ENCODE measurements at regions not wholly inside any gene's neighbourhood (a gene's known extent, or its start where the extent isn't known, plus 50 kb on each side); places are given as distances from the start of the nearest gene placed in this dataset.
"Not testable (repeated sequence)": the region's sequence is repeated elsewhere in the genome, so short reads cannot be mapped to it uniquely, and the experiment has no call there.

GRCh38 chr3:72041076-72041475 is 256.1 kb upstream of the PROK2 start:
- H3K9me3 ChIP-seq (ENCODE audit: control insufficient read depth, low read depth, low read length) = no peaks in the 10 kb centered on the region
- H3K27ac ChIP-seq (ENCODE audit: low read length) = no peak overlapping the region
- no peak overlapping the region for H3K4me3 ChIP-seq (ENCODE audit: low read length)
- peaks cover 16% of the 10 kb centered on the region for H3K27me3 ChIP-seq (ENCODE audit: control insufficient read depth, insufficient read depth, low read length)
- 40% methylated on average over 1 of the region's 4 CpGs for WGBS (ENCODE audit: insufficient coverage, low lambda C conversion rate)
- no peak for DNase-seq
- H3K36me3 ChIP-seq (ENCODE audit: control insufficient read depth, insufficient read depth, low read length) = no peaks in the 10 kb centered on the region
- H3K4me1 ChIP-seq (ENCODE audit: control insufficient read depth, insufficient read depth, low read length) = peaks cover 5% of the 10 kb centered on the region

GRCh38 chr3:72039677-72040076 is 254.7 kb upstream of the PROK2 start:
- peaks cover 16% of the 10 kb centered on the region for H3K27me3 ChIP-seq (ENCODE audit: control insufficient read depth, insufficient read depth, low read length)
- DNase-seq = no peak
- WGBS (ENCODE audit: insufficient coverage, low lambda C conversion rate) = 86% methylated on average over 1 of the region's 6 CpGs

DNA sequence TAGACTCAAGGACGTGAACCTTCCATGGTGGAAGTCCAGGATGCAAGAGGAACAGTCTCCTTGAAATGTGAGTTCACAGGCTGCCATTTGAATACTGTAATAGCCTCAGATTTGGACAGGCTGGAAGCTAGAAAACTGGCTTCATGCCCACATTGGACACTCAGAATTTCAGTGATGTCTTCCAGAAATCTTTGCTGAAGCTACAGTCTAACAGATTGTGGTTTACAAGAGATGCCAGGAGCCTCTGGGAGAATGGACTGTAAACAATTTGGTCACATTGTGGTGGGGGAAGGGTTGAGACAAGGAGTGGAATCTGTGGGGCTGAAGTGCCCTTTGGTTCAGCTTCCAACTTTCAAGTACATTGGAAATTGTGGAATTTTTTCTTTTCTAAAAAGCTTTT is 252.0 kb upstream of the PROK2 start:
- H3K27ac ChIP-seq (ENCODE audit: low read length) = no peak overlapping the region
- no peaks in the 10 kb centered on the region for H3K36me3 ChIP-seq (ENCODE audit: control insufficient read depth, insufficient read depth, low read length)
- no CpG with 5 or more reads among the region's 1 CpG for WGBS (ENCODE audit: insufficient coverage, low lambda C conversion rate)
- peaks cover 12% of the 10 kb centered on the region for H3K27me3 ChIP-seq (ENCODE audit: control insufficient read depth, insufficient read depth, low read length)
- peak; percentile 26 to 35 for DNase-seq
- no peaks in the 10 kb centered on the region for H3K4me1 ChIP-seq (ENCODE audit: control insufficient read depth, insufficient read depth, low read length)
- H3K9me3 ChIP-seq (ENCODE audit: control insufficient read depth, low read depth, low read length) = no peaks in the 10 kb centered on the region
- H3K4me3 ChIP-seq (ENCODE audit: low read length) = no peak overlapping the region

More at GRCh38 chr3:72039677-72040076, 254.7 kb upstream of the PROK2 start:
- no peak overlapping the region for H3K4me3 ChIP-seq (ENCODE audit: low read length)
- H3K36me3 ChIP-seq (ENCODE audit: control insufficient read depth, insufficient read depth, low read length) = no peaks in the 10 kb centered on the region
- H3K9me3 ChIP-seq (ENCODE audit: control insufficient read depth, low read depth, low read length) = no peaks in the 10 kb centered on the region
- H3K27ac ChIP-seq (ENCODE audit: low read length) = no peak overlapping the region
- peaks cover 5% of the 10 kb centered on the region for H3K4me1 ChIP-seq (ENCODE audit: control insufficient read depth, insufficient read depth, low read length)

DNA sequence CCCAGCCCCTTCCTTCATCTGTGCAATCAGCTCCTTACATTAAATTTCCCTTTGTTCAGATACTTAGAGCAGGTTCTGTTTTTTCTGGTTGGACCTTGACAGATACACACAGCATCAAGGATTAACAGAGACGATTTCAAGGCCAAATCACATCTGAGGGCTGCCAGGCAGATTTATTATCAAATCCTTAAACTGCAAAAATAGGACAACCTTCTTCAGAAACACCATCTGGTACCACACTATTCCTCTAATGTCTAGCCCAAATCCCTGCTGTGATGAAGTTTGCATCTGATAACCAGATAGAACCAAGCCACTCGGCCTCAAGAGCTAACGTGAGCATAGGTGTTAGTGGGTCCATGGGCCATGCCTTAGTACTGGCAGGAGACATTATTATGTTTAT is 250.7 kb upstream of the PROK2 start:
- Histone ChIP-seq H3K4me3 (ENCODE audit: low read length) (no peak overlapping the region), H3K9me3 (ENCODE audit: control insufficient read depth, low read depth, low read length) (no peaks in the 10 kb centered on the region), H3K36me3 (ENCODE audit: control insufficient read depth, insufficient read depth, low read length) (no peaks in the 10 kb centered on the region), H3K4me1 (ENCODE audit: control insufficient read depth, insufficient read depth, low read length) (no peaks in the 10 kb centered on the region), H3K27ac (ENCODE audit: low read length) (no peak overlapping the region), H3K27me3 (ENCODE audit: control insufficient read depth, insufficient read depth, low read length) (peaks cover 5% of the 10 kb centered on the region)
- WGBS (ENCODE audit: insufficient coverage, low lambda C conversion rate) = no CpG with 5 or more reads among the region's 3 CpGs
- no peak for DNase-seq

DNA sequence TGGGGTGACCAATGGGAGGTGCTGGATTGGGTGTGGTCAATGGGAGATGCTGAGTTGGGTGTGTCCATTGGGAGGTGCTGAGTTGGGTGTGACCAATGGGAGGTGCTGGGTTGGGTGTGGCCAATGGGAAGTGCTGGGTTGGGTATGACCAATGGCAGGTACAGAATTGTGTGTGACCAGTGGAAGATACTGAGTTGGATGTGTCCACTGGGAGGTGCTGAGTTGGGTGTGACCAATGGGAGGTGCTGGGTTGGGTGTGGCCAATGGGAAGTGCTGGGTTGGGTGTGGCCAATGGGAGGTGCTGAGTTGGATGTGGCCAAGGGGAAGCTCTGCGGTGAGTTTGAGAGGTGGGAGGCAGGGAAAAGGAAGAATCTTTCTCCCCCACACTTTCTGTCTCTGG is 250.0 kb upstream of the PROK2 start:
- H3K4me1 ChIP-seq (ENCODE audit: control insufficient read depth, insufficient read depth, low read length) = no peaks in the 10 kb centered on the region
- DNase-seq = no peak
- no peak overlapping the region for H3K27ac ChIP-seq (ENCODE audit: low read length)
- no peak overlapping the region for H3K4me3 ChIP-seq (ENCODE audit: low read length)
- peaks cover 5% of the 10 kb centered on the region for H3K27me3 ChIP-seq (ENCODE audit: control insufficient read depth, insufficient read depth, low read length)
- no CpG with 5 or more reads among the region's 1 CpG for WGBS (ENCODE audit: insufficient coverage, low lambda C conversion rate)
- no peaks in the 10 kb centered on the region for H3K9me3 ChIP-seq (ENCODE audit: control insufficient read depth, low read depth, low read length)
- H3K36me3 ChIP-seq (ENCODE audit: control insufficient read depth, insufficient read depth, low read length) = no peaks in the 10 kb centered on the region

DNA sequence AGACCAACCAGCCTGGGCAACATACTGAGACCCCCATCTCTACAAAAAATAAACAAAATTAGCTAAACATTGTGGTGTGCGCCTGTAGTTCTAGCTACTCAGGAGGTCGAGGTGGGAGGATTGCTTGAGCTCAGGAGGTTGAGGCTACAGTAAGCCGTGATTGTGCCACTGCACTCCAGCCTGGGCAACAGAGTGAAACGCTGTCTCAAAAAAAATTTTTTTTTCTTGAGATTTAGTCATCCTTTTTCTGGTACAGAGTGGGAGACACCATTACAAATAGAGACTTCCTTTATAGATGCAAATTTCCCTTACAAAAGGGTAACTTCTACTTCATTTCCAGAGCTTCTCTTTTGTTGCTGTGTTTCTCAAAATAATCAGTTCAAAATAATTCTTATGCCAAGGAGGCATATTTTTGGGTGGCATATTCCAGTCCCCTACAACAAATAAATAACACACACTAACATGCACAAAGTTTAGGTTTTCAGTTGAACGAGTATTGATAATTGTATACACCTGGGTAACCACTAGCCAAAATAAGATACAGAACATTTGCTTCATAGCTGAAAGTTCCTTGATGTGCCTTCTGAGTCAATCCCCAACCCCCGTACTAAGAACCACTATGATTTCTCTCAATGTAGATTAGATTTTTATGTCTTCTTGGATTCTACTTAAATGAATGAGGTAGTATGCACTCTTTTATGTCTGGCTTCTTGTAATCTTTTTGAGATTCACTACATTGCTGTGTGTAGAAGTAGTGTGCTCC is 248.9 kb upstream of the PROK2 start:
- DNase-seq = no peak
- no peaks in the 10 kb centered on the region for H3K4me1 ChIP-seq (ENCODE audit: control insufficient read depth, insufficient read depth, low read length)
- H3K27me3 ChIP-seq (ENCODE audit: control insufficient read depth, insufficient read depth, low read length) = peaks cover 5% of the 10 kb centered on the region
- no peaks in the 10 kb centered on the region for H3K36me3 ChIP-seq (ENCODE audit: control insufficient read depth, insufficient read depth, low read length)
- WGBS (ENCODE audit: insufficient coverage, low lambda C conversion rate) = no CpG with 5 or more reads among the region's 6 CpGs
- no peak overlapping the region for H3K4me3 ChIP-seq (ENCODE audit: low read length)
- H3K9me3 ChIP-seq (ENCODE audit: control insufficient read depth, low read depth, low read length) = no peaks in the 10 kb centered on the region
- H3K27ac ChIP-seq (ENCODE audit: low read length) = no peak overlapping the region

- H3K27ac ChIP-seq (ENCODE audit: low read length) = no peak overlapping the region
- WGBS (ENCODE audit: insufficient coverage, low lambda C conversion rate) = 100% methylated on average over 2 of the region's 7 CpGs
- no peaks in the 10 kb centered on the region for H3K9me3 ChIP-seq (ENCODE audit: control insufficient read depth, low read depth, low read length)
- peaks cover 5% of the 10 kb centered on the region for H3K27me3 ChIP-seq (ENCODE audit: control insufficient read depth, insufficient read depth, low read length)
- no peak for DNase-seq
- H3K36me3 ChIP-seq (ENCODE audit: control insufficient read depth, insufficient read depth, low read length) = no peaks in the 10 kb centered on the region
- H3K4me1 ChIP-seq (ENCODE audit: control insufficient read depth, insufficient read depth, low read length) = no peaks in the 10 kb centered on the region
- H3K4me3 ChIP-seq (ENCODE audit: low read length) = no peak overlapping the region
Observed at GRCh38 chr3:72032441-72033135, 247.6 kb upstream of the PROK2 start.

GRCh38 chr3:72031581-72031980 is 246.6 kb upstream of the PROK2 start:
- Histone ChIP-seq H3K27ac (ENCODE audit: low read length) (no peak overlapping the region), H3K36me3 (ENCODE audit: control insufficient read depth, insufficient read depth, low read length) (no peaks in the 10 kb centered on the region), H3K4me3 (ENCODE audit: low read length) (no peak overlapping the region), H3K4me1 (ENCODE audit: control insufficient read depth, insufficient read depth, low read length) (no peaks in the 10 kb centered on the region), H3K9me3 (ENCODE audit: control insufficient read depth, low read depth, low read length) (no peaks in the 10 kb centered on the region), H3K27me3 (ENCODE audit: control insufficient read depth, insufficient read depth, low read length) (peaks cover under 1% of the 10 kb centered on the region)
- 100% methylated on average over 1 of the region's 3 CpGs for WGBS (ENCODE audit: insufficient coverage, low lambda C conversion rate)
- DNase-seq = no peak

GRCh38 chr3:72030296-72030695 is 245.3 kb upstream of the PROK2 start:
- DNase-seq; H3K9me3 ChIP-seq (ENCODE audit: control insufficient read depth, low read depth, low read length); H3K4me1 ChIP-seq (ENCODE audit: control insufficient read depth, insufficient read depth, low read length); H3K36me3 ChIP-seq (ENCODE audit: control insufficient read depth, insufficient read depth, low read length); H3K27me3 ChIP-seq (ENCODE audit: control insufficient read depth, insufficient read depth, low read length); H3K4me3 ChIP-seq (ENCODE audit: low read length); H3K27ac ChIP-seq (ENCODE audit: low read length): not testable (repeated sequence)
- WGBS (ENCODE audit: insufficient coverage, low lambda C conversion rate) = no CpG with 5 or more reads among the region's 7 CpGs

DNA sequence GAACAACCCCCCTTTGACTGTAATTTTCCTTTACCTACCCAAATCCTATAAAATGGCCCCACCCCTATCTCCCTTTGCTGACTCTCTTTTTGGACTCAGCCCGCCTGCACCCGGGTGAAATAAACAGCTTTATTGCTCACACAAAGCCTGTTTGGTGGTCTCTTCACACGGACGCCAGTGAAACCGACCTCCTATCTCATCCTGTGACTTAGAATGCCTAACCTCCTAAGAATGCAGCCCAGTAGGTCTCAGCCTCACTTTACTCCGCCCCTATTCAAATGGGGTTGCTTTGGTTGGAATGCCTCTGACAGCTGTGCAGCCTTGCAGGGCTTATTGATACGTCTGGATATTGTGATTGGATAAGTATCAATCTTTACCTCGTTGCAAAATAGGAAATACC is 243.8 kb upstream of the PROK2 start:
- DNase-seq; H3K27ac ChIP-seq (ENCODE audit: low read length); H3K27me3 ChIP-seq (ENCODE audit: control insufficient read depth, insufficient read depth, low read length); H3K9me3 ChIP-seq (ENCODE audit: control insufficient read depth, low read depth, low read length); H3K4me1 ChIP-seq (ENCODE audit: control insufficient read depth, insufficient read depth, low read length); H3K36me3 ChIP-seq (ENCODE audit: control insufficient read depth, insufficient read depth, low read length); H3K4me3 ChIP-seq (ENCODE audit: low read length): not testable (repeated sequence)
- WGBS (ENCODE audit: insufficient coverage, low lambda C conversion rate) = no CpG with 5 or more reads among the region's 8 CpGs

DNA sequence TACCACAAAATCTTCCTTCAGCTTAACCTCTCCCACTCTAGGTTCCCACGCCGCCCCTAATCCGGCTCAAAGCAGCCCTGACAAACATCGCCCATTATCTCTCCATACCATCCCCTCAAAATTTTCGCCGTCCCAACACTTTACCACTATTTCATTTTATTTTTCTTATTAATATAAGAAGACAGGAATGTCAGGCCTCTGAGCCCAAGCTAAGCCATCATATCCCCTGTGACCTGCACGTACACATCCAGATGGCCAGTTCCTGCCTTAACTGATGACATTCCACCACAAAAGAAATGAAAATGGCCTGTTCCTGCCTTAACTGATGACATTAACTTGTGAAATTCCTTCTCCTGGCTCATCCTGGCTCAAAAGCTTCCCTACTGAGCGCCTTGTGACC is 243.4 kb upstream of the PROK2 start:
- 100% methylated on average over 4 of the region's 8 CpGs for WGBS (ENCODE audit: insufficient coverage, low lambda C conversion rate)
- H3K27me3 ChIP-seq (ENCODE audit: control insufficient read depth, insufficient read depth, low read length); H3K4me3 ChIP-seq (ENCODE audit: low read length); H3K27ac ChIP-seq (ENCODE audit: low read length); DNase-seq; H3K9me3 ChIP-seq (ENCODE audit: control insufficient read depth, low read depth, low read length); H3K36me3 ChIP-seq (ENCODE audit: control insufficient read depth, insufficient read depth, low read length); H3K4me1 ChIP-seq (ENCODE audit: control insufficient read depth, insufficient read depth, low read length): not testable (repeated sequence)
